Caco-2 (cell line): ENCODE measurements at regions not wholly inside any gene's neighbourhood (a gene's known extent, or its start where the extent isn't known, plus 50 kb on each side); places are given as distances from the start of the nearest gene placed in this dataset.

Experiments
- BruUV-seq: library from RNA; stranded (reverse); fragments of 400-500 nt; replicated peaks from 2 replicates; lab custom pipeline; 2021; lab: Mats Ljungman, UMichigan
- CTCF ChIA-PET: fragments of 300-600 bp; sonication (Branson Sonifier 250); formaldehyde crosslinking; loops from one replicate; lab custom pipeline; 2022; ENCODE audit warnings: antibody characterized with exemption; lab: Charles Lee
- POLR2A ChIA-PET: fragments of 300-600 bp; sonication (Branson Sonifier 250); formaldehyde crosslinking; loops from one replicate; lab custom pipeline; 2022; ENCODE audit warnings: antibody characterized with exemption; lab: Charles Lee
- DNase-seq, 2 experiments: peaks; one replicate each; pipeline versions ENCODE4 v3.0.0 to v3.0.0-alpha.2; 2020 to 2022
- H3K27me3 ChIP-seq: replicated peaks from 2 replicates; pipeline ENCODE4 v1.6.0; 2011; ENCODE audit warnings: low read length; ENCODE audit not compliant: control insufficient read depth, insufficient read depth
- H3K36me3 ChIP-seq: 2 replicates; pipeline ENCODE4 v1.5.1; 2011; ENCODE audit warnings: low read length; ENCODE audit not compliant: control insufficient read depth, insufficient read depth
- H3K4me1 ChIP-seq: fragments of 250-450 bp; sonication (Bioruptor Pico); 2 replicates; pipeline ENCODE4 v1.5.1; 2020; ENCODE audit warnings: mild to moderate bottlenecking
- H3K4me3 ChIP-seq: 2 replicates; pipeline ENCODE4 v1.5.1; 2011; ENCODE audit warnings: low read depth, mild to moderate bottlenecking, control low read depth, low read length
- H3K9me3 ChIP-seq: fragments of 250-450 bp; sonication (Bioruptor Pico); 2 replicates; pipeline ENCODE4 v1.5.1; 2020; ENCODE audit warnings: mild to moderate bottlenecking, moderate library complexity
- H3K27ac Mint-ChIP-seq: one replicate; pipeline ENCODE4 v1.8.0; 2022; ENCODE audit warnings: mixed read lengths; ENCODE audit not compliant: unreplicated experiment
- H3K27me3 Mint-ChIP-seq: one replicate; pipeline ENCODE4 v1.8.0; 2022; ENCODE audit warnings: mixed read lengths; ENCODE audit not compliant: insufficient read depth, unreplicated experiment
- H3K36me3 Mint-ChIP-seq: one replicate; pipeline ENCODE4 v1.8.0; 2022; ENCODE audit warnings: mild to moderate bottlenecking, mixed read lengths; ENCODE audit not compliant: insufficient read depth, unreplicated experiment
- H3K4me1 Mint-ChIP-seq: one replicate; pipeline ENCODE4 v1.8.0; 2022; ENCODE audit warnings: low read depth, mixed read lengths; ENCODE audit not compliant: unreplicated experiment
- H3K4me3 Mint-ChIP-seq: one replicate; pipeline ENCODE4 v1.8.0; 2022; ENCODE audit warnings: mild to moderate bottlenecking, moderate library complexity, mixed read lengths; ENCODE audit not compliant: unreplicated experiment
- H3K9me3 Mint-ChIP-seq: one replicate; pipeline ENCODE4 v1.8.0; 2022; ENCODE audit warnings: mixed read lengths; ENCODE audit not compliant: unreplicated experiment
- CTCF ChIP-seq, 2 experiments: fragments of 200-600 bp in 1 of 2; IDR thresholded peaks; 1 replicate in 1 of 2; 2 replicates in 1 of 2; pipeline versions ENCODE4 v1.5.1 to v1.8.0; 2011 to 2022; ENCODE audit warnings: antibody characterized with exemption in 1 of 2, control low read depth in 1 of 2, inconsistent platforms in 1 of 2, low read depth in 1 of 2, low read length in 1 of 2, mild to moderate bottlenecking in 1 of 2, moderate library complexity in 1 of 2; ENCODE audit not compliant: insufficient read depth in 1 of 2, severe bottlenecking in 1 of 2, unreplicated experiment in 1 of 2
- intact Hi-C: fragments of 100-400 bp; cut with micrococcal nuclease; formaldehyde crosslinking; loops from one replicate; pipeline ENCODE4 v1.10.0; 2022; ENCODE audit not compliant: unreplicated experiment

- CTCF ChIA-PET, result no interaction called here
- Mint-ChIP-seq H3K4me3 (no peak overlapping the region), H3K36me3 (no peaks in the 10 kb centered on the region), H3K9me3 (no peaks in the 10 kb centered on the region), H3K27me3 (no peaks in the 10 kb centered on the region), H3K4me1 (peaks cover 11% of the 10 kb centered on the region), H3K27ac (no peak overlapping the region)
- H3K36me3 ChIP-seq, result no peaks in the 10 kb centered on the region
- DNase-seq, result no peak
- no peaks in the 10 kb centered on the region for H3K4me1 ChIP-seq
- H3K9me3 ChIP-seq, result no peaks in the 10 kb centered on the region
- no peaks in the 10 kb centered on the region for H3K27me3 ChIP-seq
- TF ChIP-seq CTCF (IDR thresholded peaks at IDR 0.05; ENCODE audit: insufficient read depth in 1 of 2, low read depth in 1 of 2, low read length in 1 of 2, severe bottlenecking in 1 of 2, unreplicated experiment in 1 of 2), result no peak
- intact Hi-C loops, result no loop called here
- H3K4me3 ChIP-seq, result no peak overlapping the region
- POLR2A ChIA-PET, result no interaction called here
- no TSS peak for BruUV-seq
Measured at GRCh38 chr12:67909091-67909531, 80.1 kb upstream of the IFNG-AS1 start.

- no peaks in the 10 kb centered on the region for H3K27me3 Mint-ChIP-seq
- BruUV-seq, result no TSS peak
- intact Hi-C loops, result no loop called here
- H3K27ac Mint-ChIP-seq, result no peak overlapping the region
- no peaks in the 10 kb centered on the region for H3K36me3 ChIP-seq
- ChIA-PET POLR2A (no interaction called here), CTCF (no interaction called here)
- no peaks in the 10 kb centered on the region for H3K4me1 ChIP-seq
- DNase-seq, result no peak
- H3K9me3 ChIP-seq, result no peaks in the 10 kb centered on the region
- H3K4me3 ChIP-seq, result no peak overlapping the region
- H3K4me1 Mint-ChIP-seq, result peaks cover 11% of the 10 kb centered on the region
- no peaks in the 10 kb centered on the region for H3K9me3 Mint-ChIP-seq
- TF ChIP-seq CTCF (IDR thresholded peaks at IDR 0.05; ENCODE audit: insufficient read depth in 1 of 2, low read depth in 1 of 2, low read length in 1 of 2, severe bottlenecking in 1 of 2, unreplicated experiment in 1 of 2), result no peak
- no peaks in the 10 kb centered on the region for H3K27me3 ChIP-seq
- no peaks in the 10 kb centered on the region for H3K36me3 Mint-ChIP-seq
- no peak overlapping the region for H3K4me3 Mint-ChIP-seq
Measured at GRCh38 chr12:67909681-67910080, 79.6 kb upstream of the IFNG-AS1 start.

- no peak overlapping the region for H3K4me3 ChIP-seq
- ChIA-PET CTCF (no interaction called here), POLR2A (no interaction called here)
- no peaks in the 10 kb centered on the region for H3K36me3 ChIP-seq
- no peaks in the 10 kb centered on the region for H3K36me3 Mint-ChIP-seq
- no peak for DNase-seq
- no peaks in the 10 kb centered on the region for H3K4me1 ChIP-seq
- intact Hi-C loops, result no loop called here
- no TSS peak for BruUV-seq
- no peaks in the 10 kb centered on the region for H3K9me3 Mint-ChIP-seq
- H3K4me1 Mint-ChIP-seq, result peaks cover 11% of the 10 kb centered on the region
- no peak overlapping the region for H3K27ac Mint-ChIP-seq
- H3K9me3 ChIP-seq, result no peaks in the 10 kb centered on the region
- no peaks in the 10 kb centered on the region for H3K27me3 ChIP-seq
- no peak for TF ChIP-seq CTCF (IDR thresholded peaks at IDR 0.05; ENCODE audit: insufficient read depth in 1 of 2, low read depth in 1 of 2, low read length in 1 of 2, severe bottlenecking in 1 of 2, unreplicated experiment in 1 of 2)
- H3K27me3 Mint-ChIP-seq, result no peaks in the 10 kb centered on the region
- H3K4me3 Mint-ChIP-seq, result no peak overlapping the region
Measured at GRCh38 chr12:67910360-67911274, 78.6 kb upstream of the IFNG-AS1 start.
